ENCODE measurements at regions not wholly inside any gene's neighbourhood (a gene's known extent, or its start where the extent isn't known, plus 50 kb on each side); places are given as distances from the start of the nearest gene placed in this dataset.

DNA sequence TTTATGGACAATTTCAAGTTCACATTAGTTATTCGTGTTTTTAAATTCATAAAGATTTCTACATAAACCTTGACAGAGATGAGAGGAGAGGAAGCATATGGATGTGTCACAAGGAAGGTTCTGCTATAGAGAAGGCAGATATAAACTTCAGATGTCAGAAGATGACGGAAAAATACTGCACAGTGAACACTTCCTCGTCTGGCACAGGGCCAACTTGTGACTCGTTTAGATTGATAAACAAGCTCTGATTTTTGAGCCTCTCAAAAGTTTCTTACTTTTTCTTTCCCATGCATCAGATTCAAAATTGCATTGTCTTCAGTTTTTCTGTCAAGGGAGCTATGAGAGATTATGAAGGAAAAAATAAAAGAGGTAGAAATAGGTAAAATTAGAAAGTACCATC, 156.4 kb upstream of the MINDY3 start:
- TF ChIP-seq POLR2A (IDR thresholded peaks at IDR 0.05), result no peak
- TF ChIP-seq, protein P1, sequence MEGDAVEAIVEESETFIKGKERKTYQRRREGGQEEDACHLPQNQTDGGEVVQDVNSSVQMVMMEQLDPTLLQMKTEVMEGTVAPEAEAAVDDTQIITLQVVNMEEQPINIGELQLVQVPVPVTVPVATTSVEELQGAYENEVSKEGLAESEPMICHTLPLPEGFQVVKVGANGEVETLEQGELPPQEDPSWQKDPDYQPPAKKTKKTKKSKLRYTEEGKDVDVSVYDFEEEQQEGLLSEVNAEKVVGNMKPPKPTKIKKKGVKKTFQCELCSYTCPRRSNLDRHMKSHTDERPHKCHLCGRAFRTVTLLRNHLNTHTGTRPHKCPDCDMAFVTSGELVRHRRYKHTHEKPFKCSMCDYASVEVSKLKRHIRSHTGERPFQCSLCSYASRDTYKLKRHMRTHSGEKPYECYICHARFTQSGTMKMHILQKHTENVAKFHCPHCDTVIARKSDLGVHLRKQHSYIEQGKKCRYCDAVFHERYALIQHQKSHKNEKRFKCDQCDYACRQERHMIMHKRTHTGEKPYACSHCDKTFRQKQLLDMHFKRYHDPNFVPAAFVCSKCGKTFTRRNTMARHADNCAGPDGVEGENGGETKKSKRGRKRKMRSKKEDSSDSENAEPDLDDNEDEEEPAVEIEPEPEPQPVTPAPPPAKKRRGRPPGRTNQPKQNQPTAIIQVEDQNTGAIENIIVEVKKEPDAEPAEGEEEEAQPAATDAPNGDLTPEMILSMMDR (IDR thresholded peaks at IDR 0.05), result no peak
